SHP77 (cell line): ENCODE measurements at regions not wholly inside any gene's neighbourhood (a gene's known extent, or its start where the extent isn't known, plus 50 kb on each side); places are given as distances from the start of the nearest gene placed in this dataset.
"Not testable (repeated sequence)": the region's sequence is repeated elsewhere in the genome, so short reads cannot be mapped to it uniquely, and the experiment has no call there.

Experiments
- DNase-seq, 2 experiments: peaks; one replicate each; lab custom pipeline; 2025; lab: John Stamatoyannopoulos, UW

- DNase-seq: no peak
These were observed 105.4 kb upstream of the TLL1 start for GRCh38 chr4:165767671-165768070.

- no peak for DNase-seq
These were observed 104.8 kb upstream of the TLL1 start for GRCh38 chr4:165768281-165768680.

GRCh38 chr4:165774326-165774725 is 98.7 kb upstream of the TLL1 start:
- DNase-seq: no peak

- DNase-seq: no peak
These were observed 92.9 kb upstream of the TLL1 start for GRCh38 chr4:165779950-165780670.

- no peak for DNase-seq
These were observed 92.3 kb upstream of the TLL1 start for GRCh38 chr4:165780735-165781134.

- no peak for DNase-seq
These were observed 90.4 kb upstream of the TLL1 start for GRCh38 chr4:165782623-165783022.

GRCh38 chr4:165783626-165784025 is 89.4 kb upstream of the TLL1 start:
- DNase-seq: no peak

- DNase-seq: no peak
These were observed 88.4 kb upstream of the TLL1 start for GRCh38 chr4:165784672-165785071.

GRCh38 chr4:165785337-165785736 is 87.7 kb upstream of the TLL1 start:
- DNase-seq: no peak

GRCh38 chr4:165787516-165788274 is 85.3 kb upstream of the TLL1 start:
- DNase-seq: no peak

- no peak for DNase-seq
These were observed 84.2 kb upstream of the TLL1 start for GRCh38 chr4:165788686-165789463.

GRCh38 chr4:165793236-165793635 is 79.8 kb upstream of the TLL1 start:
- DNase-seq: no peak

- DNase-seq: no peak
These were observed 78.2 kb upstream of the TLL1 start for GRCh38 chr4:165794834-165795233.

- no peak for DNase-seq
These were observed 73.6 kb upstream of the TLL1 start for GRCh38 chr4:165799384-165799815.

- no peak for DNase-seq
These were observed 70.6 kb upstream of the TLL1 start for GRCh38 chr4:165802452-165802851.

GRCh38 chr4:165803005-165803404 is 70.0 kb upstream of the TLL1 start:
- DNase-seq: no peak

GRCh38 chr4:165805406-165805805 is 67.6 kb upstream of the TLL1 start:
- no peak for DNase-seq

GRCh38 chr4:165806613-165807012 is 66.4 kb upstream of the TLL1 start:
- no peak for DNase-seq

GRCh38 chr4:165810726-165811125 is 62.3 kb upstream of the TLL1 start:
- no peak for DNase-seq

- no peak for DNase-seq
These were observed 59.4 kb upstream of the TLL1 start for GRCh38 chr4:165813606-165814005.

GRCh38 chr4:165814256-165815020 is 58.6 kb upstream of the TLL1 start:
- DNase-seq: no peak

- DNase-seq: not testable (repeated sequence)
These were observed 53.9 kb upstream of the TLL1 start for GRCh38 chr4:165819126-165819525.
